GM12878 (cell line): ENCODE measurements at regions not wholly inside any gene's neighbourhood (a gene's known extent, or its start where the extent isn't known, plus 50 kb on each side); places are given as distances from the start of the nearest gene placed in this dataset.

Experiments used
- ATAC-seq: fragments of 200-7000 bp; cut with Tn5 transposase; 3 replicates; pipeline ENCODE4 v1.9.1; 2020; ENCODE audit warnings: mild to moderate bottlenecking, moderate library complexity
- BruUV-seq: library from RNA; stranded (reverse); fragments of 400-500 nt; replicated peaks from 2 replicates; lab custom pipeline; 2021; lab: Mats Ljungman, UMichigan
- CTCF ChIA-PET: fragments of 300-600 bp; sonication (Branson Sonifier 250); formaldehyde crosslinking; extraction: SDS; loops from one replicate; lab custom pipeline; 2021; ENCODE audit warnings: inconsistent platforms; lab: Yijun Ruan, JAX
- POLR2A ChIA-PET: fragments of 350-600 bp; formaldehyde crosslinking; extraction: SDS; loops from one replicate; lab custom pipeline; 2021; ENCODE audit warnings: inconsistent platforms; lab: Charles Lee
- RAD21 ChIA-PET: fragments of 300-600 bp; sonication (Branson Sonifier 250); formaldehyde crosslinking; loops from one replicate; lab custom pipeline; 2023; ENCODE audit warnings: antibody characterized with exemption; ENCODE audit not compliant: unreplicated experiment; lab: Charles Lee
- SMC1A ChIA-PET: fragments of 300-600 bp; sonication (Branson Sonifier 250); formaldehyde crosslinking; loops from one replicate; lab custom pipeline; 2023; ENCODE audit not compliant: unreplicated experiment, uncharacterized antibody; lab: Charles Lee
- DNase-seq: peaks from one replicate; pipeline ENCODE4 v3.0.0-alpha.2; 2011; ENCODE audit warnings: low read depth, low spot score
- FAIRE-seq: peaks from 3 replicates; lab custom pipeline; 2011; peaks lifted over from hg19 to GRCh38; lab: Jason Lieb, UNC
- H2AFZ ChIP-seq: 2 replicates; pipeline ENCODE4 v1.6.0; 2011; ENCODE audit warnings: low read depth, low read length, control low read depth; ENCODE audit not compliant: control insufficient read depth
- H3K27ac ChIP-seq: 2 replicates; pipeline ENCODE4 v1.5.1; 2011; ENCODE audit warnings: control low read depth; ENCODE audit not compliant: control insufficient read depth, insufficient read depth
- H3K27me3 ChIP-seq, 2 experiments: replicated peaks in 1 of 2; 2 replicates each; pipeline versions ENCODE4 v1.6.0 to v1.6.1; 2011; ENCODE audit warnings: low read length in 1 of 2; ENCODE audit not compliant: control insufficient read depth in 2 of 2, insufficient read depth in 2 of 2
- H3K36me3 ChIP-seq, 2 experiments: 2 replicates each; pipeline ENCODE4 v1.5.1; 2011; ENCODE audit warnings: low read length in 1 of 2; ENCODE audit not compliant: control insufficient read depth in 2 of 2, insufficient read depth in 2 of 2
- H3K4me1 ChIP-seq: 2 replicates; pipeline ENCODE4 v1.6.1; 2011; ENCODE audit warnings: mild to moderate bottlenecking, low read length, moderate library complexity, mixed read lengths; ENCODE audit not compliant: control insufficient read depth, insufficient read depth
- H3K4me2 ChIP-seq: 2 replicates; pipeline ENCODE4 v1.6.0; 2011; ENCODE audit warnings: control low read depth; ENCODE audit not compliant: control insufficient read depth, insufficient read depth
- H3K4me3 ChIP-seq: fragments of 200-600 bp; sonication (generic); 2 replicates; pipeline ENCODE4 v1.5.1; 2016
- H3K79me2 ChIP-seq: 2 replicates; pipeline ENCODE4 v1.6.0; 2011; ENCODE audit warnings: low read length; ENCODE audit not compliant: control insufficient read depth, insufficient read depth
- H3K9ac ChIP-seq: 2 replicates; pipeline ENCODE4 v1.8.0; 2011; ENCODE audit warnings: low read length, control low read depth, mixed read lengths; ENCODE audit not compliant: control insufficient read depth, insufficient read depth
- H3K9me3 ChIP-seq: replicated peaks from 3 replicates; pipeline ENCODE4 v1.5.1; 2011; ENCODE audit warnings: mild to moderate bottlenecking, low read length; ENCODE audit not compliant: control insufficient read depth, insufficient read depth
- H4K20me1 ChIP-seq: 2 replicates; pipeline ENCODE4 v1.6.0; 2011; ENCODE audit not compliant: control insufficient read depth, insufficient read depth
- CHD2 ChIP-seq: IDR thresholded peaks from 2 replicates; pipeline ENCODE4 v1.6.1; 2011; ENCODE audit warnings: low read depth, low read length, improper control_type of control experiment, borderline replicate concordance
- RAD21 ChIP-seq: IDR thresholded peaks from 2 replicates; pipeline ENCODE4 v1.6.1; 2011; ENCODE audit warnings: mild to moderate bottlenecking, low read depth, low read length, moderate library complexity; ENCODE audit not compliant: insufficient read depth
- RELA ChIP-seq: fragments of 450-650 bp; IDR thresholded peaks from 2 replicates; pipeline ENCODE4 v1.8.0; 2014; ENCODE audit warnings: borderline replicate concordance; ENCODE audit not compliant: partially characterized antibody
- RUNX3 ChIP-seq: IDR thresholded peaks from 2 replicates; pipeline ENCODE4 v1.6.1; 2012; ENCODE audit warnings: low read length, inconsistent platforms
- SMAD5 ChIP-seq: IDR thresholded peaks from 2 replicates; pipeline ENCODE4 v1.6.1; 2016; ENCODE audit warnings: antibody characterized with exemption, low read depth
- TARDBP ChIP-seq: IDR thresholded peaks from 2 replicates; pipeline ENCODE4 v1.6.1; 2016; ENCODE audit warnings: borderline replicate concordance
- ZBTB40 ChIP-seq: fragments of 450-650 bp; IDR thresholded peaks from 2 replicates; pipeline ENCODE4 v1.6.1; 2016; ENCODE audit warnings: mild to moderate bottlenecking, moderate library complexity, borderline replicate concordance
- ZNF274 ChIP-seq: IDR thresholded peaks from one replicate; pipeline ENCODE4 v1.8.0; 2011; ENCODE audit not compliant: insufficient read length, insufficient read depth
- WGBS: methylation state at CpG from one replicate; pipeline ENCODE4 v1.1.6; 2016; ENCODE audit warnings: low lambda C conversion rate; ENCODE audit not compliant: insufficient replicate concordance, insufficient coverage; ENCODE audit errors: missing lambda C conversion rate; 5-methylcytosine and 5-hydroxymethylcytosine counted together
- in situ Hi-C: fragments of 300-500 bp; cut with MboI; formaldehyde crosslinking; loops from 9 replicates; pipeline ENCODE4 v1.14.3; 2018; ENCODE audit warnings: mixed read lengths
- intact Hi-C: fragments of 100-400 bp; cut with micrococcal nuclease; formaldehyde crosslinking; loops from one replicate; pipeline ENCODE4 v1.14.2; 2022; ENCODE audit not compliant: unreplicated experiment

GRCh38 chr2:225738735-225739134 lies 339.2 kb downstream of the NYAP2 start:
- H3K79me2 ChIP-seq, result no peaks in the 10 kb centered on the region
- no TSS peak for BruUV-seq
- intact Hi-C loops, result no loop called here
- RAD21 ChIA-PET, result no interaction called here
- TF ChIP-seq RELA (no peak), ZNF274 (no peak), TARDBP (no peak), RUNX3 (no peak)
- TF ChIP-seq, all 136 proteins: peak for 0
- ATAC-seq (no peak), FAIRE-seq (no peak), DNase-seq (no peak)
- Histone ChIP-seq H2AFZ (no peak overlapping the region), H3K27ac (no peak overlapping the region), H3K4me1 (no peaks in the 10 kb centered on the region), H4K20me1 (no peaks in the 10 kb centered on the region), H3K9ac (no peak overlapping the region), H3K4me3 (no peak overlapping the region), H3K36me3 (no peaks in the 10 kb centered on the region), H3K9me3 (no peaks in the 10 kb centered on the region), H3K27me3 (no peaks in the 10 kb centered on the region), H3K4me2 (no peak overlapping the region)
- SMC1A ChIA-PET, result no interaction called here
- in situ Hi-C loops, result no loop called here
- 0% methylated on average over 1 of the region's 1 CpG for WGBS
- POLR2A ChIA-PET, result no interaction called here
- CTCF ChIA-PET, result no interaction called here

GRCh38 chr2:225737556-225737955 lies 338.0 kb downstream of the NYAP2 start:
- H3K79me2 ChIP-seq, result no peaks in the 10 kb centered on the region
- H3K4me1 ChIP-seq, result no peaks in the 10 kb centered on the region
- H3K4me3 ChIP-seq, result no peak overlapping the region
- ATAC-seq, result no peak
- POLR2A ChIA-PET, result no interaction called here
- no peaks in the 10 kb centered on the region for H4K20me1 ChIP-seq
- intact Hi-C loops, result no loop called here
- no peak for FAIRE-seq
- no peak overlapping the region for H3K27ac ChIP-seq
- H3K9ac ChIP-seq, result no peak overlapping the region
- SMC1A ChIA-PET, result no interaction called here
- CTCF ChIA-PET, result interaction anchor here (0.6 kb wide), 1 partner anchor 851 kb away, joined by 3 read pairs; no protein-coding TSS in a partner anchor
- in situ Hi-C loops, result no loop called here
- RAD21 ChIA-PET, result no interaction called here
- no peaks in the 10 kb centered on the region for H3K27me3 ChIP-seq
- no TSS peak for BruUV-seq
- no peak for DNase-seq
- H3K4me2 ChIP-seq, result no peak overlapping the region
- no peak for TF ChIP-seq CHD2
- TF ChIP-seq ZBTB40, result no peak
- TF ChIP-seq RAD21, result no peak
- TF ChIP-seq RELA, result no peak
- TF ChIP-seq SMAD5, result no peak
- no peak overlapping the region for H2AFZ ChIP-seq
- H3K9me3 ChIP-seq, result no peaks in the 10 kb centered on the region
- no peaks in the 10 kb centered on the region for H3K36me3 ChIP-seq
- 7% methylated on average over 1 of the region's 1 CpG for WGBS
